ENCODE measurements at regions not wholly inside any gene's neighbourhood (a gene's known extent, or its start where the extent isn't known, plus 50 kb on each side); places are given as distances from the start of the nearest gene placed in this dataset.

DNA sequence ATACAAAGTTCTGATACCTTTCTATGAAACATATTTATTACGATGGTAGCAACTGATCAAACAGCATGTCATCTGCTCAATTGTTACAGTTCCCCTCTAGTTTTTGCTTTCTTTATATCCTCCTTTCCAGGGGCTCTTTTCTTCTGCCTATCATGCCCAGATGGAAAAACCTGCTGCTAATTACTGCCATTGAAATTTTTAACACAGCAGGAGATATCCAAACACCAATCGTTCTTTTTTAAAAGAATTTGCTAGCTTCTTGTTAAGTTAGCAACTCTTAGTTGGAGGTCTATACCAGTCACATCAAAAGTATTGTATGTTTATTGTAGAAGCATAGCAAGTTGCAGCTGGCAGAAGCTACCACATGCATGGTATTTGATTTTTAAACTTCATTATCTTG lies 768.5 kb downstream of the NXPH1 start:
- intact Hi-C loops (cut with micrococcal nuclease) = no loop called here
- no peaks in the 10 kb centered on the region for H4K20me1 ChIP-seq (ENCODE audit: insufficient read depth, low read length)
- no peaks in the 10 kb centered on the region for H3K27me3 ChIP-seq (ENCODE audit: control insufficient read depth in 2 of 2, insufficient read depth in 2 of 2, low read length in 2 of 2)
- no peaks in the 10 kb centered on the region for H3K36me3 Mint-ChIP-seq
- no peak overlapping the region for H3K27ac Mint-ChIP-seq
- H3K4me3 ChIP-seq (replicated peaks in 1 of 3; ENCODE audit: low read depth in 2 of 3, low read length in 3 of 3) = no peak overlapping the region
- TF ChIP-seq, protein P1, sequence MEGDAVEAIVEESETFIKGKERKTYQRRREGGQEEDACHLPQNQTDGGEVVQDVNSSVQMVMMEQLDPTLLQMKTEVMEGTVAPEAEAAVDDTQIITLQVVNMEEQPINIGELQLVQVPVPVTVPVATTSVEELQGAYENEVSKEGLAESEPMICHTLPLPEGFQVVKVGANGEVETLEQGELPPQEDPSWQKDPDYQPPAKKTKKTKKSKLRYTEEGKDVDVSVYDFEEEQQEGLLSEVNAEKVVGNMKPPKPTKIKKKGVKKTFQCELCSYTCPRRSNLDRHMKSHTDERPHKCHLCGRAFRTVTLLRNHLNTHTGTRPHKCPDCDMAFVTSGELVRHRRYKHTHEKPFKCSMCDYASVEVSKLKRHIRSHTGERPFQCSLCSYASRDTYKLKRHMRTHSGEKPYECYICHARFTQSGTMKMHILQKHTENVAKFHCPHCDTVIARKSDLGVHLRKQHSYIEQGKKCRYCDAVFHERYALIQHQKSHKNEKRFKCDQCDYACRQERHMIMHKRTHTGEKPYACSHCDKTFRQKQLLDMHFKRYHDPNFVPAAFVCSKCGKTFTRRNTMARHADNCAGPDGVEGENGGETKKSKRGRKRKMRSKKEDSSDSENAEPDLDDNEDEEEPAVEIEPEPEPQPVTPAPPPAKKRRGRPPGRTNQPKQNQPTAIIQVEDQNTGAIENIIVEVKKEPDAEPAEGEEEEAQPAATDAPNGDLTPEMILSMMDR (IDR thresholded peaks at IDR 0.05) = no peak
- no peaks in the 10 kb centered on the region for H3K36me3 ChIP-seq (replicated peaks in 1 of 2; ENCODE audit: control insufficient read depth in 1 of 2, insufficient read depth in 2 of 2, low read length in 2 of 2)
- no peak overlapping the region for H3K9ac ChIP-seq (ENCODE audit: insufficient read depth, low read length, poor library complexity, severe bottlenecking)
- H3K4me1 ChIP-seq (ENCODE audit: control insufficient read depth in 1 of 2, insufficient read depth in 2 of 2, low read length in 2 of 2) = no peaks in the 10 kb centered on the region
- no peak overlapping the region for H3K4me2 ChIP-seq (replicated peaks; ENCODE audit: extremely low read depth, low read length, poor library complexity, severe bottlenecking)
- H3K9me3 ChIP-seq (replicated peaks in 1 of 2; ENCODE audit: control insufficient read depth in 1 of 2, insufficient read depth in 1 of 2, low read length in 2 of 2) = no peaks in the 10 kb centered on the region
- no peak for DNase-seq
- H3K79me2 ChIP-seq (ENCODE audit: insufficient read depth, low read length) = no peaks in the 10 kb centered on the region
- H3K27ac ChIP-seq (ENCODE audit: low read depth in 1 of 2, low read length in 2 of 2) = no peak overlapping the region
- H3K27me3 Mint-ChIP-seq (ENCODE audit: low read depth in 3 of 3) = no peaks in the 10 kb centered on the region
- no peaks in the 10 kb centered on the region for H3K4me1 Mint-ChIP-seq
- H3K4me3 Mint-ChIP-seq = no peak overlapping the region
- WGBS (ENCODE audit: insufficient coverage) = no CpG with 5 or more reads among the region's 2 CpGs
- peaks cover 2 to 7% (median 3%) of the 10 kb centered on the region in 7 donors for H3K9me3 Mint-ChIP-seq
- no peak overlapping the region for H2AFZ ChIP-seq (ENCODE audit: insufficient read depth, low read depth, low read length, poor library complexity, severe bottlenecking)

DNA sequence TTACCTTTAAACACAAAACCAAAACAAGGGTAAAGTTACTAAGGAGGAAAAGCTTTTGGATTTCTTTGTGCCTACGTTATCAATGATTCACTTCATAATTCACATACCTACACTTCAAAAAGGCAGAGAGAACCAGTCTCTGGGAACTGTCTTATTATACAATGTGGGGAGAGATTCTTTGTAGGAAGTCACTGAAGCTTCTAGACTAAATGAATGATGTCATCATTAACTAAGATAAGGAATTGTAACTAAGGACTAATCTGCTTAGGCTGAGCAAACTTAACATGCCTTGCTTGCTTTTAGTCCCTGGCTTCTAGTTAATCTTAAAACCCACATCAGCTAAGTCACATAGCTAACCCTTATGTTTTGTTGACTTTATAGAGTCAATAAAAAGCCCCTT lies 771.2 kb downstream of the NXPH1 start:
- TF ChIP-seq, protein P1 (IDR thresholded peaks at IDR 0.05) = no peak
- WGBS (ENCODE audit: insufficient coverage) = no CpG with 5 or more reads among the region's 1 CpG
- Histone ChIP-seq H3K79me2 (ENCODE audit: insufficient read depth, low read length) (no peaks in the 10 kb centered on the region), H3K36me3 (replicated peaks in 1 of 2; ENCODE audit: control insufficient read depth in 1 of 2, insufficient read depth in 2 of 2, low read length in 2 of 2) (no peaks in the 10 kb centered on the region), H3K27ac (ENCODE audit: low read depth in 1 of 2, low read length in 2 of 2) (no peak overlapping the region), H2AFZ (ENCODE audit: insufficient read depth, low read depth, low read length, poor library complexity, severe bottlenecking) (no peak overlapping the region), H3K4me3 (replicated peaks in 1 of 3; ENCODE audit: low read depth in 2 of 3, low read length in 3 of 3) (no peak overlapping the region), H3K9me3 (replicated peaks in 1 of 2; ENCODE audit: control insufficient read depth in 1 of 2, insufficient read depth in 1 of 2, low read length in 2 of 2) (no peaks in the 10 kb centered on the region), H4K20me1 (ENCODE audit: insufficient read depth, low read length) (no peaks in the 10 kb centered on the region), H3K9ac (ENCODE audit: insufficient read depth, low read length, poor library complexity, severe bottlenecking) (no peak overlapping the region), H3K4me2 (replicated peaks; ENCODE audit: extremely low read depth, low read length, poor library complexity, severe bottlenecking) (no peak overlapping the region), H3K4me1 (ENCODE audit: control insufficient read depth in 1 of 2, insufficient read depth in 2 of 2, low read length in 2 of 2) (no peaks in the 10 kb centered on the region), H3K27me3 (ENCODE audit: control insufficient read depth in 2 of 2, insufficient read depth in 2 of 2, low read length in 2 of 2) (no peaks in the 10 kb centered on the region)
- H3K4me3 Mint-ChIP-seq = no peak overlapping the region
- intact Hi-C loops (cut with micrococcal nuclease) = no loop called here
- no peak overlapping the region for H3K27ac Mint-ChIP-seq
- H3K9me3 Mint-ChIP-seq = peaks cover 0 to 7% (median 3%) of the 10 kb centered on the region in 7 donors
- no peaks in the 10 kb centered on the region for H3K27me3 Mint-ChIP-seq (ENCODE audit: low read depth in 3 of 3)
- no peaks in the 10 kb centered on the region for H3K36me3 Mint-ChIP-seq
- no peaks in the 10 kb centered on the region for H3K4me1 Mint-ChIP-seq
- no peak for DNase-seq
